G401.6 (cell line): ENCODE measurements at regions not wholly inside any gene's neighbourhood (a gene's known extent, or its start where the extent isn't known, plus 50 kb on each side); places are given as distances from the start of the nearest gene placed in this dataset.

Source experiments
- FAIRE-seq: peaks from 2 replicates; lab custom pipeline; 2012; peaks lifted over from hg19 to GRCh38; lab: Jason Lieb, UNC

DNA sequence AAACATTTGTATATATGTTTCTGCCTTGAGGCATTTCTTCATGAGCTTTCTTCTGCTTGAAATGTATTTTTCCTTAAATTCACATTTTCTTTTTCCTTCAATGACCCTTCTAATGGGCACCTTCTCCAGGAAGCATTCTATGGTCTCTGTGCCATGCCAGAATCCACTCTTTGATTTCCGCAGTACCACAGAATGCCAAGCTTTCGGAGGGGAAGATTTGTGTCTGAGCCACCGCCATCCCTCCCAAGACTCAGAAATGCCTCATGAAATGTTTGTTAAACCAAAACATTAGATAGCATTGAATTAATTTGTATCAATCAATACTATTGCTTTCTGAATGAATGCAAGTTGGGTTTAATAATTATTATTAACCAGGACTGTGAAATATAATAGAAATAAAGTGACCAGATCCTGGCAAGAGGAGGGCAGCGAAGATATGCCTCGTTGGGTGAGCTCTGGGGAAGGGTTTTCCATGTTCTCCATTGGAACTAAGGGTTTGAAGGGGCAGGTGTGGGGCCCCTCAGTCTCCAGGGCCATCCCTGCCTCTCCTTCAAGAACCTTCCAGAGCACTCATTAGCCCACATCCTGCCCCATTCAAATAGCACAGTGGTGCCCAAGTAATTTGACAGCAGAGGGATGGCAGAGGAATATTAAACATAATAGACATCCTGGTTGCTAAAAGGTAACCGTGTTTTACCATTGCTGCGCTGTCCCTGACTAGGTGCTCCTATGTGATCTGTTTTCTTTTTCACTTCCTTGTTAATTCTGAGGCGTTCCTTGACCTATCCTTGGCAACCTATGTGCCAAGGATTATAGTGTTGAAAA is 189.6 kb downstream of the MYCN start:
- FAIRE-seq, result no peak

DNA sequence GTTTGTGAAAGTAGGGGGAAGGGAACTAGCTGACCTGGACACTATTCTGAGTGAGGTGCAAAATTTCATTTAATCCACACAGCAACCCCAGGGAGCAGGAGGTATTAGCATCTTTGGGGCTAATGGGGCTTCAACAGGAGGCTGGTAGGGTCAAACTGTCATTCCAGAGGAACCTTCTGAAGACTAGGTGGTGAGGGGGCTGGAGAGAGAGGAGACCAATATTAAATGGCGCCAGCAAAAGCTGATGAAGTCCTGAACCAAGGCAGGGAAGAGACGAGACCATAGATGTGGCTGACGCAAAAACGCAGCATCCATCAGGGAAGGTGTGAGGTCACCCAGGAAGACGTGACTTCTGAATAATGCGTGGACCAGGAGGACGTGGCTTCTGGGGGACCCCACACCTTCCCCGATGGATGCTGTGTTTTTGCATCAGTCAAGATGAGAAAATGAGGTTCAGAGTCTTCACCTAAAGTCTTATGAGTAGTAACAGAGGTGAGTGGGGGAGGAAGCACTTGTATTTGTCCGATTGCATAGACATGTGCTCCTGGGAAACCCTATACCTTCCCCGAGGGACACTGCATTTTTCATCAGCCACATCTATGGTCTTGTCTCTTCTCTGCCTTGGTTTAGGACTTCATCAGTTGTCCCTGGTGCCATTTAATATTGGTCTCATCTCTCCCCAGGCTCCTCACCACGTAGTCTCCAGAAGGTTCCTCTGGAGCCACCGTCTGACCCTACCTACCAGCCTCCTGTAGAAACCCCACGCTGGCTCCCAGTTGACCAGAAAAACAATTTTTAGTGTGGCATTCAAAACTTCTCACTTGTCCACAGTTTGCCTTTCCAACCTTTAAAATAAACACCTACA is 188.6 kb downstream of the MYCN start:
- no peak for FAIRE-seq

DNA sequence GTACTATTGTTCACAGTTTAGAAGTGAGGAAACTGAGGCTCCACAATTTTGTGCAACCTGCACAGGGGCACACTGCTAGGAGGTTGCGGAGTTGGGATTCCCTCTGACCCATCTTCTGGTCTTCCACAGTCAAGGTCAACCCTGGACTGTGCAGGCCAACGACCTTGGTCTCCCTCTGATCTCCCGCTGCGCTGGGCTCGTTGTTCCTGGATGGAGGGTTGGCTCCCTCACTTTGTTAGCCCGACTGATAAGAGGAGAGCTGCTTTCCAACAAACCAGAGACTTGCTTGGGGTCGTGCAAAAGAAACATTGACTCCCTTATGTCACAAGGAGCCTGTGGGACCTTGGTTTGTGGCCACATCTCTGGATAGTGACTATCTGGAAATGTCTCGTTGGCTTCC is 187.6 kb downstream of the MYCN start:
- FAIRE-seq, result no peak

DNA sequence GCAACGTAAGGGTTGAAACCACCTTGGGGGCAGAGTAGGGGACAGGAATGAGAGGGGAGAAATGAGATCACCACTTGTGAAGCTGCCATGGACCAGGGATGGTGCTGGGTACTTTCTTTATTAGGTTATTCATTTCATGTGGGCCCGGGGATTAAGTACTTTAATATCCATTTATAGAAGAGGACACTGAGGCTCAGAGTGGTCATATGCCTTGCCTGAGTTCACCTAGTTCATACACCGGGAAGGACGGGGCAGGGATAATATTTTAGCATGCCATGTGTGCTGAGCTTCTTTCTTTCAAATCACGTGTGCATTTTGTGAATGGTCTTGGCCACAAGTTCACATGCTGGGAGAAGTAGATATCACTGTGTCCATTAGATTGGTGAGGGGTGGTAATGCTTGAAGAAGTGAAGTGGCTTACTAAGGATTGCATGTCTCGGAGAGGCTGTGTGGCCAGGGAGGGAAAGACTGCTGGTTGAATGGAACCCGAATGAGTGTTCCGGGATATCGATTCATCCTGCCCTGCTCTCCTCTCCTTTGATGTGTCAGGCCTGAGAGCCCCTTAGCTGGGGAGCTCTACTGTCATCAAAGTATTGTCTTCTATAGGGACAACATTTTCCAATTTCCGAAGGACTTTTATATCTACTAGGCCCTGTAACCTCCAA is 187.1 kb downstream of the MYCN start:
- FAIRE-seq, result no peak

DNA sequence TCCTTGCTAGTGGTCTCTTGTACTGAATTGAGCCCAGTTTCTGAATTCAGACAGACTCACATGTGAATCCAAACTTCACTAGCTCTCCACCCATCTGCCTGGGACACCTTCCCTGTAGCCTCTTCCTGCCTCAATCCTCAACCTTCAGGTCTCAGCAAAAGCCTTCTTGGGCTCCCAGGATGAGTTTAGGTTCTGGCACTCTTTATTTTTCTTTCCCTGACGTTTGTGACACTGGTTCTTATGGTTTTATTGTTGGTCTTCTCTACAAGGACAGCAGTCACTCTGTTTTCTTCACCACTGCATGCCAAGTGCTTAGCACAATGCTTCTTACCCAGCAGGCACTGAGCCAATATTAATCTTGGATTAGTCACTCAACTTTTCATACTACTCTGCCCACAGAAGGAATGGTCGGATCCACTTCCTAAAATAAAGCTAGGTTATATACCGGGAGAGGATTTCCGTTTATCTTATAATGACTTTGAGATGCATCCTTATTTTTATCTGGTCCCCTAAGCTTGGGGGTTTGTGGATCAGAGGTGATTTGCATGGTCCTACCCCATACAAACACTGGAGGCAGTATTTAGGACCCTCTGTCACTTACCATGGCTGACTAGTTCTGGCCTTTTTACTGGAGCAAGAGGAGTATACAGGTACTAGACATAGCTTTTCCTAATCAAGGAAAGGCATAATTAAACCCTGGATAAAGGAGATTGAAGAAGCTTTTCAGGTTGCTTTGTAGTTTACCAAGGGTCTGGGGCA is 186.3 kb downstream of the MYCN start:
- no peak for FAIRE-seq

DNA sequence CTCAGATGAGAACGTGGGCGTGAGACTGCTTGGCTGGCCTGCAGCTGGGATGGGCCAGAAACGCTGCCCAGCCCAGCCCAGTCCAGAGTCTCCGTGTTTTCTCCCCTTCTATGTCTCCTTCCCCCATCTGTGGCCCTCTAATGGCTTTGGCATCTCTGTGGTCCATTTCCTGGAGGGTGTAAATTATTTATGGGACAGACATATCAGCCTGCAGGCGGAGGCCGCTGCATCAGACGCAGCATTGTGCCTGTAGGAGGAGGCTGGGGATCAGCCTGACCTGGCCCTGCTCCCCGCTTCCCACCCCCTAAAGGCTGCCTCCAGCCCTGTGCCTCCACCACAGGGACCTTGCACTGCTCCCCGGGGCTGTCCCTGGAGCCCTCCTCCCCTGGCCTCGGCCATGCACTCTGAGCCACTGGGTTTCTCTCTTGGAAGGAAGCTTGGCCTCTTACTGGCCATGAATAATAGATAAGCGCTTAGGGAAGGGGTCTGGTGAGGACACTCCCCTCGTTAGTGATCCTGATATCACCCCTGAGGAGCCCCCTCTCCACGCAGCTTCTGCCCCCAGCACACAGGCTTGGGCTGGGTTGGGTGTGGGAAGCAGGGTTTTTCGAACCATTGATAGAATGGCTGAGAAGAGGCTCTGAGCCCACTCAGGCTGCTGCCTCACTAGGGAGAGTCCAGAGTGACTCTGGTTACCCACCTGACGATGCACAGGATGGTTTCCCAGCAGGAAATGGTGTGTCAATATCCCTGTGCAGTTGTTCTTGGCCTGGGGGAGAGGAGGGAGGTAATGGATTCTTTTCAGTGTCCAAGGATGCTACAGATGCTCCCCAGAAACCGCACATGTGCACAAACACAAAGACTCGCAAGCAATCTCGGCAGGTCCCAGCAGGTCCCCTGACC is 185.5 kb downstream of the MYCN start:
- no peak for FAIRE-seq

DNA sequence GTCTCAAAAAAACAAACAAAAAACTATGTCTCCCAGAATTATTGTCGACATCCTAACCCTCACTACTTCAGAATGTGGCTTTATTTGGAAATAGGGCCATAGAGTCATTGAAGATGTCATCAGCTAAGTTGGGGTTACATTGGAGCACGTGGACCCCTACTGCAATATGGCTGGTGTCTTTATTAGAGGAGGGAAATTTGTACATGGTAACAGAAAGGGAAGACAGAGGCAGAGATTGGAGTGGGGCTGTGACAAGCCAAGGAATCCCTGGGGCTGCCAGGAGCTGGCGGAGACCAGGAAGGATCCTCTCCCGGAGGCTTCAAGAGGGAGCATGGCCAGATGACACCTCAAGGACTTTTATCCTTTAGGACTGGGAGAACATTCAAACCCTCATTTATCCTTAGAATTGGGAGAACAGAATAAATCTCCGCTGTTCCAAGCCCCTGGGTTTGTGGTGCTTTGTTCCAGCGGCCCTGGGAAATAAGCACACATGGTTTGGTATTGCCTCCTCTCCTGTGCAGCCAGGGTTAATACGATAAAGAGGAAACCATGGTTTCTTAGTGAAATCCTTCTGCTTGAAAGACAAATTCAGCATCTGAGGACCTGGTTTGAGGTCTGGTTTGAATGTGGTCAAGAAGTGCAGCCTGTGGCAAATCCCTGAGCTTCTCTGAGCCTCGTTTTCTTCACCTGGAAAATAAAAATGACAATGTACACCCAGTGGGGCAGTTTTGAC is 184.7 kb downstream of the MYCN start:
- no peak for FAIRE-seq

DNA sequence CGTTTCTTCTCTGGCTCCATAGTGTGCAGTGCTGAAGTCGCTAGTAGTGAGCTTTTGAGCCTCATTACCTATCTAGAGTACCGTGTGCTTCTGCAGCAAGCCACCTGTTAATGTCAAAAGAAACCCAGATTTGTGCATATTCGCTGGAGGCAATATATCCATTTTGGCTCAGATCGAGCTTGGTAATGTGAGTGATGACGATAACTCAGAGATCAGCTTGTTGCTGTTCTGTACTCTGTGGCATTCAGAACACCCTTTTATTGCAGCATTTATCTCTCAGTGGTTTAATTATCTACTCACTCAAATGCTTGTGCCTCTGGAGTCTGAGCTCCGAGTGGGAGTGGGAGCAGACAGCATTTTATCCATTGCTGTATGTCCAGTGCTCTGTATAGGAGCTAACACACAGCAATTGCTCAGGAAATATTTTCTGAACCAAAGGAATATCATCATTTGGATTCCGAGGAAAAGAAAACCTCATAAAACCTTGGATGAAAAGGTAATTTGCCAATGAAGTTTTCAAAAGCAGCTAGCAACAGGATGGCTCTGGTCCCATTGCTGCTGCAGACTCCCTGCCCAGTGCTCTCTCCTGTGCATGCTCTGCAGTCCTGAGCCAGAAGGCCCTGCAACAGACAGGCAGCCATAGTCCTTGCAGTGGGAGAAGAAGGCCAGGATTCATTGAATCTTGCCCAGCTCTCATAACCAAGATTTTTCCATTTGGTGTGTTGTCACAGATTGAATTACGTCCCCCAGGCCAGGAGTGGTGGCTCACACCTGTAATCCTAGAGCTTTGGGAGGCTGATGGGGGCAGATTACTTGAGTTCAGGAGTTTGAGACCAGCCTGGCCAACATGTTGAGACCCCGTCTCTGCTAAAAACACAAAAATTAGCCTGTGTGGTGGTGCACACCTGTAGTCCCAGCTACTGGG is 183.8 kb downstream of the MYCN start:
- no peak for FAIRE-seq

DNA sequence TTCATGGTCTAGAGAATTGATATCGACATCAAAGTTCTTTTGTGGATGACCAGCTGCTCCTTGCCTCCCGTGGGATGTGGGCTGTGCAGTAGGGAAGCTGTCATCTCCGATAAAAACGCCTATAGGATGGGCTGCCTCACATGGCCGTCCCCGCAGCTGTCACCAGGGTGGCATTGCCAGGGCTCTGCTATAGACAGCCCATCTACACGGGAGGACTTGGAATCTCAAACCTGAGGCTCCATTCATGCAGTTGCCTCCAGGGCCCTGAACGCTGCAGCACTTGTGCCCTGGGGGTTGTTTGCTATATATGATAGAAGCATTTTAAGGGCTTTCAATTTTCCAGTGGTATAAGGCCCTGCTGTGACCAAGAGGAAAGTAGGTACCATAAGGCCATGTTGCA is 183.1 kb downstream of the MYCN start:
- no peak for FAIRE-seq

DNA sequence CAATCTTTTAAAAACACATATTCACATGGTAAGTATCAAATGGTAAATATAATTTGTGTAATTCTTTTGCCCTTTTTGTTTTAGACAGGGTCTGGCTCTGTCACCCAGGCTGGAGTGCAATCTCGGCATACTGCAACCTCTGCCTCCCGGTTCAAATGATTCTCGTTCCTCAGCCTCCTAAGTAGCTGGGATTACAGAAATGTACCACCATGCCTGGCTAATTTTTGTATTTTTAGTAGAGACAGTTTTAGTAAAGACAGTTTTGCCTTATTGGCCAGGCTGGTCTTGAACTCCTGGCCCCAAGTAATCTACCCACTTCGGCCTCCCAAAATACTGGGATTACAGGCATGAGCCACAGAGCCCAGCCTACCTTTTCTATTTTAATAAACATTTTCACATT is 182.2 kb downstream of the MYCN start:
- no peak for FAIRE-seq

DNA sequence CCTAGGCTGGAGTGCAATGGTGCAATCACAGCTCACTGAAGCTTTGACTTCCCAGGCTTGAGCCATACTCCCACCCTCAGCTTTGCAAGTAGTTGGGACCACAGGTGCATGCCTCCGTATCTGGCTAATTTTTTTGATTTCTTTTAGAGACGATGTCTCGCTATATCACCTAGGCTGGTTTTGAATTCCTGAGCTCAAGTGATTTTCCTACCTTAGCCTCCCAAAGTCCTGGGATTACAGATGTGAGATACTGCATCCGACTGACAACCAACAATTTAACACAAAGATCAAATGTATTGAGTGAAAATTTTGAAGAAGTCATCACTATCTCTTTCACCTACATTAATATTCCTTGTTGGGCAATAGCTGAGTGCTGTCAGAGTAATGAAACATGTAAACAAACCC is 181.6 kb downstream of the MYCN start:
- FAIRE-seq, result no peak

DNA sequence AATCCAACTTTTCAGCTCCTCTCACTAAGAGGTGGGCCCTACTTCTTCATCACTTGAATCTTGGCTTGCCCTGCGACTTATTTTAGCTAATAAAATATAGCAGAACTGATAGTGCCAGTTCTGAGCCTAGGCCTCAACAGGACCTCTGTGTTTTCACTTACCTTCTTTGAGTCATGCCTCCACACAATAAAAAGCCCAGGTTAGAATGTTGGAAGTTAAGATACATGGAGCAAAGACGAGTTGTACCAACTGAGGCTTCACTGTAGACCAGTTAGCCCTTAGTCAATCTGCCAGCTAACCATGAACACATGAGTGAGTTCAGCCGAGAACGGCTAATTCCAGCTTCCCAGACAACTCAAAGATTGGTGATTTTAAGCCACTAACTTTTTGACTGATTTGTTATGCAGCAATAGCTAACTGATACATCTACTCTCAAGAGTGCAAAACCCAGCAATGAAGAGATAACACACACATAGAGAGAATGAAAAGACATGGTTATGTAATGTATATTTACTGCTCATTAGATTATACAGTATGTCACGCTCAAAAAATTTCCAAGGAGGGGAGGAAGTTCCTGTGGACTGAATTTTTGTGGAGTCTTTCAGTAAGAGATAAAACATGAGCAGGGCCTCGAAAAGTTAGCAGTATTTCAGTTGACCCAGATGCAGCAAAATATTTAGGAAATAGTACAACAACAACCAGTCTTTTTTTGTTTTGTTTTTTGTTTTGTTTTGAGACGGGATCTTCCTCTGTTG is 181.1 kb downstream of the MYCN start:
- FAIRE-seq, result no peak

DNA sequence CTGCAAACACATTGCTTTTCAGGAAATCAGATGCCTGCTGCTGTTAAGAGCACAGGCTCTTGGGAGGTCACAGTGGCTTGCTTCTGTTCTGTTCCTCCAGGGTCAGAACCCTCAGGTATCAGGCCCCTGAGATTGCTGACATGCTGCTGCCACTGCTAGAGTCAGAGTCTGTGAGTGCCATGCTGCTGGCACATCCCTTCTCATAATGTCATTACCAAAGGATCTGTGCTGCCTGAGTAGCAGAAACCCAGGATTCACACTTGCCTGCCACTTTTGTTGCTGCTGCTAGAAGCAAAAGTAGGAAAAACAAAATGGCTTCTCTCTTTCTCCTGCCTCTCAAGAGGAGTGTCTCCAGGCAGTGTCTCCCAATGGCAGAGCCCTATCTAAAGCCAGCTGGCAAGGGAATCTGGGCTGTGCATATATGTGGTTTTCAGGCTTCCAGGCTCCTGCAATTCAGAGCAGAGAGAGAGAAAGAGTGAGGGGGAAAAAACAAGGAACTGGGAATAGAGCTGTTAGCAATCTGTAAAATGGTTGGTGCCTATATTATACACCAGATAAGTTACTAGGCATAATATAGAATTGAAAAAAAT is 180.3 kb downstream of the MYCN start:
- no peak for FAIRE-seq

DNA sequence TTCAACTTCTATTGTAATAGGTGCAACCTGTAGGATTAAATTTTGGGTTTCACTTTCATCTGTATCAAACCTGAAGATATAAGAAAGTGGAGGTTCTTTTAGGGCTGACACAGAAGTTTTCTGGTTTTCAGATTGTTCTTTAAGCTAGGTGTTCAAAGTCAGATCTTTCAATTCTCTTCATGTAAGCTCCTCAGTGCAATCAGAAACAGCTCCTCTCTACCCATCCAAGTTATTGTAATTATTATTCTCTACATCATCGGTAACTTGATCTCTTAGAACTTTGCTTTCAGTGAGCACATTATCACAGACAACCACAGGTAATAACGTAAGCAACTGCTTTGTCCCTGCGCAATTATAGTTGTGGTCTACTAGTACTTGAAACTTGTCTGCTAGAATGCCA is 179.4 kb downstream of the MYCN start:
- no peak for FAIRE-seq

DNA sequence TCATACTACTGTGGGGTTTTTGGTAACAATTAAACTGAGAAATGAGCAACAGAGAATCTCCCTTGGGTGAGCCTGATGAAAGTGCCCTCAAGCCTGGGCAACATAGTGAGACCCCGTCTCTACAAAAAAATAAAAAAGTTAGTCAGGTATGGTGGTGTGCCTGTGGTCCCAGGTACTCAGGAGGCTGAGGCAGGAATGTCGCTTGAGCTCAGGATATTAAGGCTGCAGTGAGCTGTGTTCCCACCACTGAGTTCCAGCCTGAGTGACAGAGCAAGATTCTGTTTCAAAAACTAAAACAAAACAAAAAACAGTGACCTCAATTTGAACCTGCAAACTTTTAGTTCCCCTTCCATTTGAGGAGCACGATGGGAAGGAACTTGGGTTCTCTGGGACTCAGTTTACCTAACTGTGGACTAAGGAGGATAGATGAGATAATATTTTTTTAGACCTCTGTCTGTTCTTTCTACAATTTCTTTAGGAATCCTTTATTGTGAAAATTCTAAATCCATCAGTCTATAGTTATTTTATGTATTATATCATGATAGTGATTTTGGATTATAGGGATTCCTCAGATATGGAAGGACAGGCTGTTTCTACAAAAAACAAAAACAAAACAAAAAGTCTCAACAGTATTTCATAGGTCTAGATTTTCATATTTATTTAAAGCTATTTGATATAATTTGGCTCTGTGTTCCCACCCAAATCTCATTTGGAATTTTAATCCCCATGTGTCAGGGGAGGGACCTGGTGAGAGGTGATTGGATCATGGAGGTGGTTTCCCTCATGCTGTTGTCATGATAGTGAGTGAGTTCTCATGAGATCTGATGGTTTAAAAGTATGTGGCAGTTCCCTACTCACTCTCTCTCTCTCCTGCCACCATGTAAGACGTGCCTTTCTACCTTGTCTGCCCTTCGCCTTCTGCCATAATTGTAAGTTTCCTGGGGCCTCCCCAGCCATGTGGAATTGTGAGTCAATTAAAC is 178.6 kb downstream of the MYCN start:
- FAIRE-seq, result no peak

DNA sequence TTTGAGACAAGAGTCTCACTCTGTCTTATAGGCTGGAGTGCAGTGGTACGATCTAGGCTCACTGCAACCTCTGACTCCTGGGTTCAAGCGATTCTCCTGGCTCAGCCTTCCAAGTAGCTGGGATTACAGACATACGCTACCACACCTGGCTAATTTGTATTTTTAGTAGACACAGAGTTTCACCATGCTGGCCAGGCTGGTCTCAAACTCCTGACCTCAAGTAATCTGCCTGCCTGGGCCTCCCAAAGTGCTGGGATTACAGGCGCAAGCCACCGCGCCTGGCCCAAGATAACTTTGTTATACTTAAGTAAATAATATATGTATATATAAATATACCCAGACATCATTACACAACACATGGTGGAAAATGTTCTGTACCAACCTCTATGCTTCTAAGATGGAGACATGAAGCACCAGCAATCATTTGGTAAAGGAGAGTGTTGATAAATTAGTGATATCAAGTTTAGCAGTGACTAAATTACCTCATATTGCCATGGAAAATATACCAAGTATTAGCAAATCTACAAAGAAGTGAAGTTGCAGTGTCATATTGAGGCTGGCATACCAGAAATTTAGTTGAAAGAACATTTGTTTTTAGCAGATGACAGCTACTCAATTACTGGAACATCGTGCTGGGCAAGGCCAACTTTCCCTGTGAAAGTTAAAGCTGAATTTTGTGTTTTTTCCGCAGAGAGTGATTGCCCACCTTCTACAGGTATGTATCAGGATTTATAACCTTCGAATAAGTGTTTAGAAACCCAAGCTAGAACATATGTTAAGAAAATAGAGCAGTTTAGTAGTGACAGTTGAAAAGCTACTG is 177.7 kb downstream of the MYCN start:
- FAIRE-seq, result no peak
